ENCODE measurements at regions not wholly inside any gene's neighbourhood (a gene's known extent, or its start where the extent isn't known, plus 50 kb on each side); places are given as distances from the start of the nearest gene placed in this dataset.
"Not testable (repeated sequence)": the region's sequence is repeated elsewhere in the genome, so short reads cannot be mapped to it uniquely, and the experiment has no call there.

DNA sequence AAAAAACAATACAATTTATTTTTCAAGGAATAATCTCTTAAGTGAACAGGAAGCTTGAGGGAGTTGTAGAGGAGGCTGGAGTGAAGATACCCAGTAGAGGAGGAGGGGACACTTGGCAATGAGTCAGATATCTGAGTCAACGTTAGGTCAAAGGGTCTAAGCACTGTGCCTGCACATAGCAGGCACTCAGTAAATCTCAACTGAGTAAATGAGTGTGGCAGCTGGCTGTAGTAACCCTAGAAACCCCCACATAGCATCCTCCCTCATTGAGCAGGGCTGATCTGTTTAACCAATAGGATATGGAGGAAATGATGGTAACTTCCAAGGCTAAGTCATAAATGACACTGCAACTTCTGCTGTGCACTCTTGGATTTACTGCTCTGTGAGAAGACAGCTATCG is 186.0 kb upstream of the FAM241A start:
- Histone ChIP-seq H3K4me3 (no peak overlapping the region), H3K27ac (no peak overlapping the region), H3K9me3 (no peaks in the 10 kb centered on the region), H3K4me1 (ENCODE audit: insufficient read depth) (no peaks in the 10 kb centered on the region), H3K36me3 (no peaks in the 10 kb centered on the region), H3K27me3 (no peaks in the 10 kb centered on the region)
- no peak for DNase-seq
- TF ChIP-seq EP300 (IDR thresholded peaks at IDR 0.05) (no peak), POLR2A (IDR thresholded peaks at IDR 0.05) (no peak)
- TF ChIP-seq, protein P1, sequence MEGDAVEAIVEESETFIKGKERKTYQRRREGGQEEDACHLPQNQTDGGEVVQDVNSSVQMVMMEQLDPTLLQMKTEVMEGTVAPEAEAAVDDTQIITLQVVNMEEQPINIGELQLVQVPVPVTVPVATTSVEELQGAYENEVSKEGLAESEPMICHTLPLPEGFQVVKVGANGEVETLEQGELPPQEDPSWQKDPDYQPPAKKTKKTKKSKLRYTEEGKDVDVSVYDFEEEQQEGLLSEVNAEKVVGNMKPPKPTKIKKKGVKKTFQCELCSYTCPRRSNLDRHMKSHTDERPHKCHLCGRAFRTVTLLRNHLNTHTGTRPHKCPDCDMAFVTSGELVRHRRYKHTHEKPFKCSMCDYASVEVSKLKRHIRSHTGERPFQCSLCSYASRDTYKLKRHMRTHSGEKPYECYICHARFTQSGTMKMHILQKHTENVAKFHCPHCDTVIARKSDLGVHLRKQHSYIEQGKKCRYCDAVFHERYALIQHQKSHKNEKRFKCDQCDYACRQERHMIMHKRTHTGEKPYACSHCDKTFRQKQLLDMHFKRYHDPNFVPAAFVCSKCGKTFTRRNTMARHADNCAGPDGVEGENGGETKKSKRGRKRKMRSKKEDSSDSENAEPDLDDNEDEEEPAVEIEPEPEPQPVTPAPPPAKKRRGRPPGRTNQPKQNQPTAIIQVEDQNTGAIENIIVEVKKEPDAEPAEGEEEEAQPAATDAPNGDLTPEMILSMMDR (IDR thresholded peaks at IDR 0.05) = no peak
- intact Hi-C loops (cut with DNase I) = no loop called here
- 25 to 35% (median 28%) methylated on average over 2 of the region's 2 CpGs for WGBS, 3 donors

DNA sequence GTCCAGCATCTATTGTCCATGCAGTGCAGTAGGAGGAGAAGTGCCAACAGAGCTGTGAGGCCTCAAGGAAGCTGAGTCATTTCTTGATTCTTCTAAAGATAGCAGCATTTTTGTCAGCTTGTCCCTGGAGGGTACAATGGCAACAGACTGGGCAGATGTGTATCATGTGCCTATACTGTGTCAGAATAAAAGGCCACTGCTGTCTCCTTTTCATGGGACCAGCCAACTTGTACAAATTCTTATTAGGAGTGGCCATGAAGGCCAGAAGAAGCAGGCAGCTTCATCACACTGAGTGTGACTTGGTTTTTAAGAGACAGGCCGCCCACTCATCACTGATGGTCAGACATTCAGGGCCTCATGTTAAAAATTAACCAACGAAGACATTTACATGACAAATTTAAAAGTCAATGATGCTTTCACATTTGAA is 185.0 kb upstream of the FAM241A start:
- 80 to 92% (median 83%) methylated on average over 2 of the region's 2 CpGs for WGBS, 3 donors
- DNase-seq = no peak
- intact Hi-C loops (cut with DNase I) = no loop called here
- H3K9me3 ChIP-seq = no peaks in the 10 kb centered on the region
- TF ChIP-seq, protein P1 (IDR thresholded peaks at IDR 0.05) = no peak
- no peak for TF ChIP-seq EP300 (IDR thresholded peaks at IDR 0.05)
- TF ChIP-seq POLR2A (IDR thresholded peaks at IDR 0.05) = no peak
- H3K4me1 ChIP-seq (ENCODE audit: insufficient read depth) = no peaks in the 10 kb centered on the region
- no peaks in the 10 kb centered on the region for H3K36me3 ChIP-seq
- no peak overlapping the region for H3K27ac ChIP-seq
- H3K4me3 ChIP-seq = no peak overlapping the region
- no peaks in the 10 kb centered on the region for H3K27me3 ChIP-seq

DNA sequence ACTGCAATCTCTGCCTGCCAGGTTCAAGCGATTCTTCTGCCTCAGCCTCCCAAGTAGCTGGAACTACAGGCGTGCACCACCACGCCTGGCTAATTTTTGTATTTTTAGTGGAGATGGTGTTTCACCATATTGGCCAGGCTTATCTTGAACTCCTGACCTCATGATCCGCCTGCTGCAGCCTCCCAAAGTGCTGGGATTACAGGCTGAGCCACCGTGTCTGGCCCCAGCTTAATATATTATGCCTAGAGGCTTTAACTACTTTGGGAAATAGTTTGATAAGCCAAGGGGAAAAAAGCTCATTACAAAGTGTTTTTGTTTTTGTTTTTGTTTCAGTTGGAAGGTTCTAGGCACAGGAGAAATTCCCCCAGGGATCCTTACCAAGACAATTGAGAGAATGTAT is 184.2 kb upstream of the FAM241A start:
- H3K27ac ChIP-seq = not testable (repeated sequence)

DNA sequence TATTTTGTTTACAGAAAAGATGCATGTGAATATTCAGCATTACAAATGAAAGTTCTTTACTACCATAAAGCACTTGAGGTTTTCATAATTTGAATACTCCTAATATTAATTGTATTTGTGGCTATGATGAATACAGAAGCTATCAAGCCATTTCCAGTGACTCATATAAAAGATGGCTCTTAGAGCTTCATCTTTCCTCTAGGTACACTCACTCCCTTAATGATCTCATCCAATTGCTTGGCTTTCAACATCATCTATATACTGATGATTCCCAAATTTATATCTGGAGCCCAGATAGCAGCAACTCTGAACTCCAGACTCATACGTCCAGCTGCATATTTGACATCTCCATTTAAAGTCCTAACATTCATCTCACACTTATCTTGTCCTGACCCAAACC is 183.4 kb upstream of the FAM241A start:
- Histone ChIP-seq H3K9me3 (no peaks in the 10 kb centered on the region), H3K36me3 (no peaks in the 10 kb centered on the region), H3K4me1 (ENCODE audit: insufficient read depth) (no peaks in the 10 kb centered on the region), H3K27me3 (no peaks in the 10 kb centered on the region), H3K27ac (no peak overlapping the region), H3K4me3 (no peak overlapping the region)
- intact Hi-C loops (cut with DNase I) = no loop called here
- TF ChIP-seq, protein P1 (IDR thresholded peaks at IDR 0.05) = no peak
- TF ChIP-seq POLR2A (IDR thresholded peaks at IDR 0.05) (no peak), EP300 (IDR thresholded peaks at IDR 0.05) (no peak)
- WGBS, 3 donors = 24 to 29% (median 29%) methylated on average over 1 of the region's 1 CpG
- no peak for DNase-seq

More for the DNA sequence above, 184.2 kb upstream of the FAM241A start:
- WGBS, 3 donors = 63 to 79% (median 72%) methylated on average over 5 of the region's 5 CpGs
- H3K27me3 ChIP-seq; intact Hi-C loops (cut with DNase I); H3K4me1 ChIP-seq (ENCODE audit: insufficient read depth); H3K36me3 ChIP-seq; DNase-seq; H3K4me3 ChIP-seq; H3K9me3 ChIP-seq: not testable (repeated sequence)

DNA sequence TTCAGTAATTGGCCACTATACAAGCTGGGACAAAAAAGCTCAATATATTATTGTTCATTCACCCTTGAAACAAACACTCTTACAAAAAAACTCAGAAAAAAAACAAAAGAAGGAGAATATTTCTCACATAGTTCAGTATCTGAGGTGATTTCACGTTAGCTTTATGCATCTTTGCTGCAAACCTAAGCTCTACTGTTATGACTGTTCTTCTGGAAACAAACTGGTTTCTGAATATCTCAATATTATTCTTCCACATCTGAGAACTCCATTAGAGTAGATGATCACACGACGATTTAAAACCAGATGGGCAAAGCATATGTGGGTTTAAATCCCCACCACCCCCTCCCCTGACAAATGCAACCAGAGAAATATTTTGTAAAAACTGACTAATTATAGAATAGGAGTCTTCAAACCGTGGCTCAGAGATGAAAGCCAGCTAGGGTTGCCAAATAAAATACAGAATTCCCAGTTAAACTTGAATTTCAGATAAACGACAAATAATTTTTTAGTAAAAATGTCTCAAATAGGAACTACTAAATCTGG is 182.0 kb upstream of the FAM241A start:
- Histone ChIP-seq H3K27ac (no peak overlapping the region), H3K4me3 (no peak overlapping the region), H3K4me1 (ENCODE audit: insufficient read depth) (no peaks in the 10 kb centered on the region), H3K9me3 (no peaks in the 10 kb centered on the region), H3K36me3 (no peaks in the 10 kb centered on the region), H3K27me3 (no peaks in the 10 kb centered on the region)
- WGBS, 3 donors = 22 to 39% (median 32%) methylated on average over 5 of the region's 5 CpGs
- intact Hi-C loops (cut with DNase I) = no loop called here
- no peak for TF ChIP-seq EP300 (IDR thresholded peaks at IDR 0.05)
- no peak for TF ChIP-seq POLR2A (IDR thresholded peaks at IDR 0.05)
- TF ChIP-seq, protein P1 (IDR thresholded peaks at IDR 0.05) = no peak
- no peak for DNase-seq
